HL-60 (cell line): ENCODE measurements at regions not wholly inside any gene's neighbourhood (a gene's known extent, or its start where the extent isn't known, plus 50 kb on each side); places are given as distances from the start of the nearest gene placed in this dataset.

Experiments
- DNase-seq, 2 experiments: peaks; one replicate each; pipeline ENCODE4 v3.0.0-alpha.2; 2010 to 2020; ENCODE audit warnings: low read depth in 1 of 2, low spot score in 1 of 2
- H3K27ac ChIP-seq: fragments of 250-450 bp; sonication (Bioruptor Pico); replicated peaks from 2 replicates; pipeline ENCODE4 v1.5.1; 2020; ENCODE audit warnings: mild to moderate bottlenecking, moderate library complexity
- H3K27me3 ChIP-seq: fragments of 250-450 bp; sonication (Bioruptor Pico); 2 replicates; pipeline ENCODE4 v1.5.1; 2021; ENCODE audit warnings: mild to moderate bottlenecking, moderate library complexity; ENCODE audit not compliant: insufficient read depth, poor library complexity, severe bottlenecking
- H3K4me3 ChIP-seq: replicated peaks from 2 replicates; pipeline ENCODE4 v1.5.1; 2011; ENCODE audit warnings: mild to moderate bottlenecking, control low read depth, low read length; ENCODE audit not compliant: insufficient read depth
- GABPA ChIP-seq: IDR thresholded peaks from 2 replicates; pipeline ENCODE4 v1.6.1; 2012; ENCODE audit warnings: low read depth
- POLR2AphosphoS5 ChIP-seq: IDR thresholded peaks from 2 replicates; pipeline ENCODE4 v1.6.1; 2012; ENCODE audit warnings: low read depth
- SPI1 ChIP-seq: IDR thresholded peaks from 2 replicates; pipeline ENCODE4 v1.6.1; 2012; ENCODE audit warnings: low read depth, mild to moderate bottlenecking, borderline replicate concordance
- TF ChIP-seq, protein P1 (sequence below): IDR thresholded peaks from one replicate; pipeline ENCODE4 v1.5.1; 2011; ENCODE audit warnings: low read length, control low read depth, inconsistent platforms; ENCODE audit not compliant: insufficient read depth
- TF ChIP-seq, protein P2 (sequence below): IDR thresholded peaks from 2 replicates; pipeline ENCODE4 v1.6.1; 2012; ENCODE audit warnings: low read depth; ENCODE audit not compliant: insufficient replicate concordance

DNA sequence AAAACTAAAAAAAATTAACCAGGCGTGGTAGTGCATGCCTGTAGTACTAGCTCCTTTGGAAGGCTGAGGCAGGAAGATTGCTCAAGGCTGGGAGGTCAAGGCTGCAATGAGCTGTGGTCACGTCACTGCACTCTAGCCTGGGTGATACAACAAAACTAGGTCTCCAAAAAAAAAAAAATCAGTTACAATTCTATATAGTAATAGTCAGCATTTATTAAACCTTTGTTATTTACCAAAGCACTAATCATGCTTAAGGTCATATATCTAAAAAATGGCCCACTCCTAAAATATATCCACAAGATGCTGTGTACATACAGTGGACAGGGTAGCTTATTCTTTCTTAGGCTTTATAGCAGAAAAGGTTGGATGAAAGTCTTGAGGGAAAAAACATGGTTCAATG, 152.4 kb downstream of the TFAP2A start:
- no peak for DNase-seq
- H3K27me3 ChIP-seq = no peaks in the 10 kb centered on the region
- no peak for TF ChIP-seq POLR2AphosphoS5
- no peak for TF ChIP-seq GABPA
- TF ChIP-seq SPI1 = no peak
- TF ChIP-seq, protein P1, sequence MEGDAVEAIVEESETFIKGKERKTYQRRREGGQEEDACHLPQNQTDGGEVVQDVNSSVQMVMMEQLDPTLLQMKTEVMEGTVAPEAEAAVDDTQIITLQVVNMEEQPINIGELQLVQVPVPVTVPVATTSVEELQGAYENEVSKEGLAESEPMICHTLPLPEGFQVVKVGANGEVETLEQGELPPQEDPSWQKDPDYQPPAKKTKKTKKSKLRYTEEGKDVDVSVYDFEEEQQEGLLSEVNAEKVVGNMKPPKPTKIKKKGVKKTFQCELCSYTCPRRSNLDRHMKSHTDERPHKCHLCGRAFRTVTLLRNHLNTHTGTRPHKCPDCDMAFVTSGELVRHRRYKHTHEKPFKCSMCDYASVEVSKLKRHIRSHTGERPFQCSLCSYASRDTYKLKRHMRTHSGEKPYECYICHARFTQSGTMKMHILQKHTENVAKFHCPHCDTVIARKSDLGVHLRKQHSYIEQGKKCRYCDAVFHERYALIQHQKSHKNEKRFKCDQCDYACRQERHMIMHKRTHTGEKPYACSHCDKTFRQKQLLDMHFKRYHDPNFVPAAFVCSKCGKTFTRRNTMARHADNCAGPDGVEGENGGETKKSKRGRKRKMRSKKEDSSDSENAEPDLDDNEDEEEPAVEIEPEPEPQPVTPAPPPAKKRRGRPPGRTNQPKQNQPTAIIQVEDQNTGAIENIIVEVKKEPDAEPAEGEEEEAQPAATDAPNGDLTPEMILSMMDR = no peak
- TF ChIP-seq, protein P2, sequence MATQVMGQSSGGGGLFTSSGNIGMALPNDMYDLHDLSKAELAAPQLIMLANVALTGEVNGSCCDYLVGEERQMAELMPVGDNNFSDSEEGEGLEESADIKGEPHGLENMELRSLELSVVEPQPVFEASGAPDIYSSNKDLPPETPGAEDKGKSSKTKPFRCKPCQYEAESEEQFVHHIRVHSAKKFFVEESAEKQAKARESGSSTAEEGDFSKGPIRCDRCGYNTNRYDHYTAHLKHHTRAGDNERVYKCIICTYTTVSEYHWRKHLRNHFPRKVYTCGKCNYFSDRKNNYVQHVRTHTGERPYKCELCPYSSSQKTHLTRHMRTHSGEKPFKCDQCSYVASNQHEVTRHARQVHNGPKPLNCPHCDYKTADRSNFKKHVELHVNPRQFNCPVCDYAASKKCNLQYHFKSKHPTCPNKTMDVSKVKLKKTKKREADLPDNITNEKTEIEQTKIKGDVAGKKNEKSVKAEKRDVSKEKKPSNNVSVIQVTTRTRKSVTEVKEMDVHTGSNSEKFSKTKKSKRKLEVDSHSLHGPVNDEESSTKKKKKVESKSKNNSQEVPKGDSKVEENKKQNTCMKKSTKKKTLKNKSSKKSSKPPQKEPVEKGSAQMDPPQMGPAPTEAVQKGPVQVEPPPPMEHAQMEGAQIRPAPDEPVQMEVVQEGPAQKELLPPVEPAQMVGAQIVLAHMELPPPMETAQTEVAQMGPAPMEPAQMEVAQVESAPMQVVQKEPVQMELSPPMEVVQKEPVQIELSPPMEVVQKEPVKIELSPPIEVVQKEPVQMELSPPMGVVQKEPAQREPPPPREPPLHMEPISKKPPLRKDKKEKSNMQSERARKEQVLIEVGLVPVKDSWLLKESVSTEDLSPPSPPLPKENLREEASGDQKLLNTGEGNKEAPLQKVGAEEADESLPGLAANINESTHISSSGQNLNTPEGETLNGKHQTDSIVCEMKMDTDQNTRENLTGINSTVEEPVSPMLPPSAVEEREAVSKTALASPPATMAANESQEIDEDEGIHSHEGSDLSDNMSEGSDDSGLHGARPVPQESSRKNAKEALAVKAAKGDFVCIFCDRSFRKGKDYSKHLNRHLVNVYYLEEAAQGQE = no peak
- H3K4me3 ChIP-seq = no peak overlapping the region
- no peak overlapping the region for H3K27ac ChIP-seq

DNA sequence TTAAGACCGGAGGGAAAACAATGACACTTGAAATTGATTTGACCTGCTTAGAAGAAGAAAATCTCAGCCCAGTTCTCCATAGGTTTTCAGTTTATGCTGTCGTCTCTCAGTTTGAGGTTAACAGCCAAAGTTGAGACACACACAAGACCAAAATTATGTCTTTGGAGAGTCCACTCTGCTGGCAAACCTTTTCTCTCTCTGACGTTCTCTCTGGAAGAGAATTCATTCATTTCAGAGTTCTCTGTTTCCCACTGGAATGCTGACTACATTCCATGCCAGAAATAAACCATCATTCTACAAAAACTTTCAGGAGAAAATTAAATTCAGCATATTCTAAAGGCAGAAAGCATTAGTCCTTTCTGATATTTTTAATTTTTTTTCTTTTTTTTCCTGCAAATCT, 155.2 kb downstream of the TFAP2A start:
- DNase-seq = no peak
- no peak overlapping the region for H3K27ac ChIP-seq
- H3K4me3 ChIP-seq = no peak overlapping the region
- no peak for TF ChIP-seq POLR2AphosphoS5
- TF ChIP-seq, protein P1 = no peak
- no peak for TF ChIP-seq SPI1
- TF ChIP-seq GABPA = no peak
- TF ChIP-seq, protein P2 = no peak
- H3K27me3 ChIP-seq = no peaks in the 10 kb centered on the region

DNA sequence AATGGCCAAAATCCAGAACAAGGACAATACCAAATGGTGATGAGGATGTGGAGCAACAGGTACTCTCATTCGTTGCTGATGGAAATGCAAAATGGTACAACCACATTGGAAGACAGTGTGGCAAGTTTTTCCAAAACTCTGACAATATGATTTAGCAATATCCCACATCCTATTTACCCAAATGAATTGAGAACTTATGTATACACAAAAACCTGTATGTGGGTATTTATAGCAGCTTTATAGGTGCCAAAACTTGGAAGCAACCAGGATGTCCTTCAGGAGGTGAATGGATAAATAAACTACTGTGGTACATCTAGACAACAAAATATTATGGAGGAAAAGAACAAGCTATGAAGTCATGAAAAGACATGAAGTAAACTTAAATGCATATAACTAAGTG, 156.5 kb downstream of the TFAP2A start:
- DNase-seq = no peak
- no peak for TF ChIP-seq SPI1
- no peak for TF ChIP-seq POLR2AphosphoS5
- TF ChIP-seq, protein P2 = no peak
- TF ChIP-seq GABPA = no peak
- TF ChIP-seq, protein P1 = no peak
- H3K27me3 ChIP-seq = no peaks in the 10 kb centered on the region
- H3K27ac ChIP-seq = no peak overlapping the region
- H3K4me3 ChIP-seq = no peak overlapping the region
